OCI-LY1 (cell line): ENCODE measurements at regions not wholly inside any gene's neighbourhood (a gene's known extent, or its start where the extent isn't known, plus 50 kb on each side); places are given as distances from the start of the nearest gene placed in this dataset.

Source experiments
- H2AFZ ChIP-seq: fragments of 200-600 bp; sonication (generic), shearing (Covaris generic); 2 replicates; pipeline ENCODE4 v1.6.0; 2014; ENCODE audit warnings: antibody characterized with exemption, mild to moderate bottlenecking, low read length
- H3F3A ChIP-seq: fragments of 200-600 bp; sonication (generic), shearing (Covaris generic); 2 replicates; pipeline ENCODE4 v1.6.0; 2014; ENCODE audit warnings: mild to moderate bottlenecking, antibody characterized with exemption, low read length, moderate library complexity; ENCODE audit not compliant: insufficient read depth
- H3K27ac ChIP-seq: fragments of 200-600 bp; sonication (generic); 2 replicates; pipeline ENCODE4 v1.5.1; 2014; ENCODE audit warnings: low read length, mixed run types, mild to moderate bottlenecking, low read depth; ENCODE audit not compliant: poor library complexity, severe bottlenecking
- H3K27me3 ChIP-seq: fragments of 200-600 bp; sonication (generic); 2 replicates; pipeline ENCODE4 v1.6.0; 2014; ENCODE audit warnings: antibody characterized with exemption, mild to moderate bottlenecking, low read length, moderate library complexity; ENCODE audit not compliant: insufficient read depth
- H3K36me3 ChIP-seq: fragments of 200-600 bp; sonication (generic); 2 replicates; pipeline ENCODE4 v1.6.1; 2014; ENCODE audit warnings: mild to moderate bottlenecking, antibody characterized with exemption, low read length, moderate library complexity, mixed read lengths; ENCODE audit not compliant: insufficient read depth
- H3K4me1 ChIP-seq: fragments of 200-600 bp; sonication (generic); 2 replicates; pipeline ENCODE4 v1.5.1; 2014; ENCODE audit warnings: mild to moderate bottlenecking, low read length, moderate library complexity; ENCODE audit not compliant: insufficient read depth, severe bottlenecking
- H3K4me2 ChIP-seq: fragments of 200-600 bp; sonication (generic), shearing (Covaris generic); 2 replicates; pipeline ENCODE4 v1.6.1; 2014; ENCODE audit warnings: low read length
- H3K4me3 ChIP-seq: fragments of 200-600 bp; sonication (generic); 2 replicates; pipeline ENCODE4 v1.5.1; 2014; ENCODE audit warnings: low read length, low read depth, mild to moderate bottlenecking, mixed read lengths; ENCODE audit not compliant: poor library complexity, severe bottlenecking
- H3K79me2 ChIP-seq: fragments of 200-600 bp; shearing (Covaris generic); 2 replicates; pipeline ENCODE4 v1.6.1; 2016; ENCODE audit warnings: mixed run types, low read length, mixed read lengths; ENCODE audit not compliant: insufficient read depth
- H3K9ac ChIP-seq: fragments of 200-600 bp; sonication (generic), shearing (Covaris generic); 2 replicates; pipeline ENCODE4 v1.6.1; 2014; ENCODE audit warnings: mild to moderate bottlenecking, low read length, mixed read lengths
- H3K9me2 ChIP-seq: fragments of 200-600 bp; sonication (generic), shearing (Covaris generic); 2 replicates; pipeline ENCODE4 v1.6.1; 2014; ENCODE audit warnings: low read depth, mild to moderate bottlenecking, low read length, mixed read lengths
- H3K9me3 ChIP-seq: fragments of 200-600 bp; shearing (Covaris generic); 2 replicates; pipeline ENCODE4 v1.6.1; 2014; ENCODE audit warnings: low read length, mixed read lengths
- H4K20me1 ChIP-seq: fragments of 200-600 bp; sonication (generic), shearing (Covaris generic); 2 replicates; pipeline ENCODE4 v1.6.0; 2016; ENCODE audit warnings: mild to moderate bottlenecking, low read length; ENCODE audit not compliant: insufficient read depth
- CTCF ChIP-seq: fragments of 200-600 bp; sonication (generic), shearing (Covaris generic); IDR thresholded peaks from 2 replicates; pipeline ENCODE4 v1.5.1; 2017; ENCODE audit warnings: mild to moderate bottlenecking, antibody characterized with exemption, low read length, moderate library complexity, mixed read lengths
- EZH2 ChIP-seq: fragments of 200-600 bp; sonication (generic), shearing (Covaris generic); IDR thresholded peaks from 2 replicates; pipeline ENCODE4 v1.8.0; 2017; ENCODE audit warnings: borderline replicate concordance, mixed run types, mild to moderate bottlenecking, antibody characterized with exemption, low read length, moderate library complexity, mixed read lengths

DNA sequence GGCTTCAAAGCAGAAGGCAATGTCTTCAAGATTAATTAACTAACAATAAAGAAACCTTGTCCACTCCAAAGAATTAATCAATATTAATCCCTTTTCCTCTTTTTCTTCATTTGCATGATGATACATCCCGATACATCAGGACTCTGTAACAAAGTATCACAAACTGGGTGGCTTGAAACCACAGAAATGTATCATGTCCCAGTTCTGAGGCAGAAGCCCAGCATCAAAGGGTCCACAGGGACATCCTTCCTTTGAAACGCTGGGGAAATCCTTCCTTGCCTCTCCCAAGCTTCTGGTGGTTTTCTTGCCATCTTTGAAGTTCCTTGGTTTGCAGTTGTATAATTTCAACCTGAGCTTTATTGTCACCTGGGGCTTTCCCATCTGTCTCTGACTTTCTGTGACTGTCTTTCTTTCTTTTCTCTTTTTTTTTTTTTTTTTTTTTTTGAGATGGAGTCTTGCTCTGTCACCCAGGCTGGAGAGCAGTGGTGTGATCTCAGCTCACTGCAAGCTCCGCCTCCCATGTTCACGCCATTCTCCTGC lies 210.2 kb upstream of the ADARB2 start:
- Histone ChIP-seq H3K79me2 (no peaks in the 10 kb centered on the region), H3K36me3 (no peaks in the 10 kb centered on the region), H2AFZ (no peak overlapping the region), H3K4me3 (no peak overlapping the region), H3F3A (no peaks in the 10 kb centered on the region), H4K20me1 (no peaks in the 10 kb centered on the region), H3K4me2 (no peak overlapping the region), H3K9me2 (no peaks in the 10 kb centered on the region), H3K27ac (no peak overlapping the region), H3K9me3 (no peaks in the 10 kb centered on the region), H3K4me1 (no peaks in the 10 kb centered on the region), H3K9ac (no peak overlapping the region), H3K27me3 (no peaks in the 10 kb centered on the region)
- TF ChIP-seq EZH2: no peak
- TF ChIP-seq CTCF: no peak

DNA sequence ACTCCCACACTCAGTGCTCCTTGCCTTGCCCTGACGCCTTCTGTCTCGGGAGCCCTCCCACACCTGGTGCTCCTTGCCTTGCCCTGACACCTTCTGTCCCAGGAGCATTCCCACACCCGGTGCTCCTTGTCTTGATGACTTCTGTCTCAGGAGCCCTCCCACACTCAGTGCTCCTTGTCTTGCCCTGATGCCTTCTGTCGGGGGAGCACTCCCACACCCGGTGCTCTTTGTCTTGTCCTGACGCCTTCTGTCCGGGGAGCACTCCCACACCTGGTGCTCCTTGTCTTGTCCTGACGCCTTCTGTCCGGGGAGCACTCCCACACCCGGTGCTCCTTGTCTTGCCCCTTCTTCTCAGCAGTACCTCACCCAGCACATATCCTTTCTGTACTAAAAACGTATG lies 207.2 kb upstream of the ADARB2 start:
- Histone ChIP-seq H3K79me2 (no peaks in the 10 kb centered on the region), H3F3A (no peaks in the 10 kb centered on the region), H4K20me1 (no peaks in the 10 kb centered on the region), H3K4me2 (no peak overlapping the region), H2AFZ (no peak overlapping the region), H3K9me2 (no peaks in the 10 kb centered on the region), H3K36me3 (no peaks in the 10 kb centered on the region), H3K9me3 (no peaks in the 10 kb centered on the region), H3K4me1 (no peaks in the 10 kb centered on the region), H3K9ac (no peak overlapping the region), H3K27me3 (no peaks in the 10 kb centered on the region), H3K27ac (no peak overlapping the region), H3K4me3 (no peak overlapping the region)
- no peak for TF ChIP-seq EZH2
- no peak for TF ChIP-seq CTCF

DNA sequence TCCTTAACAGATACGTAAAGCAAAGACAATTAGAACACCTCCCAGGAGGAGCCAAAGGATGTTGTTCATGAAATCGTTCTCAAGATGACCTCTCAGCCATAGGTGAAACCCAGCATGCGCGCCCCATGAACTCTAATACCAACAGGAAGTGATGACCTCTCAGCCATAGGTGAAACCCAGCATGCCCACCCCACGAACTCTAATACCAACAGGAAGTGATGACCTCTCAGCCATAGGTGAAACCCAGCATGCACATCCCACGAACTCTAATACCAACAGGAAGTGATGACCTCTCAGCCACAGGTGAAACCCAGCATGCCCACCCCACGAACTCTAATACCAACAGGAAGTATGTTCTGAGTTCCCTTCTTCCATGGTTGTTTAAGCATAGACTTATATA lies 205.2 kb upstream of the ADARB2 start:
- Histone ChIP-seq H3K9ac (no peak overlapping the region), H4K20me1 (no peaks in the 10 kb centered on the region), H3K9me2 (no peaks in the 10 kb centered on the region), H2AFZ (no peak overlapping the region), H3K9me3 (no peaks in the 10 kb centered on the region), H3K4me1 (no peaks in the 10 kb centered on the region), H3F3A (no peaks in the 10 kb centered on the region), H3K36me3 (no peaks in the 10 kb centered on the region), H3K27me3 (no peaks in the 10 kb centered on the region), H3K27ac (no peak overlapping the region), H3K79me2 (no peaks in the 10 kb centered on the region), H3K4me2 (no peak overlapping the region), H3K4me3 (no peak overlapping the region)
- TF ChIP-seq EZH2 (no peak), CTCF (no peak)
